Activated CD8-positive, alpha-beta T cell treated with anti-CD3 and anti-CD28 coated beads for 36 hours (primary cell): ENCODE measurements at regions not wholly inside any gene's neighbourhood (a gene's known extent, or its start where the extent isn't known, plus 50 kb on each side); places are given as distances from the start of the nearest gene placed in this dataset.

ENCODE experiments used
- ATAC-seq: fragments of 200-7000 bp; cut with Tn5 transposase; one replicate; pipeline ENCODE4 v1.10.0; 2021; ENCODE audit warnings: mild to moderate bottlenecking, moderate library complexity
- CTCF ChIA-PET: fragments of 350-600 bp; sonication (Branson Sonifier 250); formaldehyde crosslinking; loops from one replicate; lab custom pipeline; 2021; ENCODE audit warnings: antibody characterized with exemption; lab: Charles Lee
- POLR2A ChIA-PET: fragments of 350-600 bp; sonication (Branson Sonifier 250); formaldehyde crosslinking; loops from one replicate; lab custom pipeline; 2021; ENCODE audit warnings: antibody characterized with exemption; lab: Charles Lee
- DNase-seq: peaks from one replicate; pipeline ENCODE4 v3.0.0-alpha.2; 2020
- H3K27ac Mint-ChIP-seq: one replicate; pipeline ENCODE4 v1.8.0; 2021; ENCODE audit warnings: mild to moderate bottlenecking, mixed read lengths
- H3K27me3 Mint-ChIP-seq: one replicate; pipeline ENCODE4 v1.8.0; 2021; ENCODE audit warnings: mixed read lengths
- H3K36me3 Mint-ChIP-seq: one replicate; pipeline ENCODE4 v1.8.0; 2021; ENCODE audit warnings: low read depth, mixed read lengths
- H3K4me1 Mint-ChIP-seq: one replicate; pipeline ENCODE4 v1.8.0; 2021; ENCODE audit warnings: low read depth, mixed read lengths
- H3K4me3 Mint-ChIP-seq: one replicate; pipeline ENCODE4 v1.8.0; 2021; ENCODE audit warnings: mild to moderate bottlenecking, moderate library complexity, mixed read lengths
- H3K9me3 Mint-ChIP-seq: one replicate; pipeline ENCODE4 v1.8.0; 2021; ENCODE audit warnings: mixed read lengths
- intact Hi-C: fragments of 100-400 bp; cut with micrococcal nuclease; formaldehyde crosslinking; loops from one replicate; pipeline ENCODE4 v1.10.0; 2022
- TF ChIP-seq, protein P1 (sequence below): fragments of 200-600 bp; IDR thresholded peaks from one replicate; pipeline ENCODE4 v1.8.0; 2022; ENCODE audit warnings: antibody characterized with exemption, mild to moderate bottlenecking

DNA sequence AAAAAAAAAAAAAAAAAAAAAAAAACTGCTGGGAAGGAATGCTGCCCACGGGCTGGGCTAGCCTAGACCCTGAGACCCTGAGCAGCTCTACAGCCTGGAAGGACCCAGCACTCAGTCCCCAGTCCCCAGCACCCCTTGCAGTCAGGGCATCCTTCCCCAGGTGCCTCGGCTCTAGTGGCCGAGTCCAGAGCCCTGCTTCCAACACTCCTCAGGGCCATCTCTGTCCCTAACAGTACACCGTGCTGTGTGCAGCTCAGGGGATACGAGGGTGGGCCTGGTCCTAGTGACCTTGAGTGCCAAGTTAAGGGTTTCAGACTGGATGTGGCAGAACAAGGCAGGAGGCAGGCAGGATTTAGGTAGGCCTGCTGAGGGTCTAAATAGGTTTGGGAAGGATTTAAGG lies 50.2 kb upstream of the LRP8 start:
- CTCF ChIA-PET, result interaction anchor here (1.6 kb wide), 1 partner anchor 15 kb away, joined by 3 read pairs; no protein-coding TSS in a partner anchor
- no peak for ATAC-seq
- intact Hi-C loops, result no loop called here
- Mint-ChIP-seq H3K4me3 (no peak overlapping the region), H3K4me1 (no peaks in the 10 kb centered on the region), H3K36me3 (no peaks in the 10 kb centered on the region), H3K27ac (no peak overlapping the region), H3K27me3 (no peaks in the 10 kb centered on the region), H3K9me3 (no peaks in the 10 kb centered on the region)
- POLR2A ChIA-PET, result no interaction called here
- TF ChIP-seq, protein P1, sequence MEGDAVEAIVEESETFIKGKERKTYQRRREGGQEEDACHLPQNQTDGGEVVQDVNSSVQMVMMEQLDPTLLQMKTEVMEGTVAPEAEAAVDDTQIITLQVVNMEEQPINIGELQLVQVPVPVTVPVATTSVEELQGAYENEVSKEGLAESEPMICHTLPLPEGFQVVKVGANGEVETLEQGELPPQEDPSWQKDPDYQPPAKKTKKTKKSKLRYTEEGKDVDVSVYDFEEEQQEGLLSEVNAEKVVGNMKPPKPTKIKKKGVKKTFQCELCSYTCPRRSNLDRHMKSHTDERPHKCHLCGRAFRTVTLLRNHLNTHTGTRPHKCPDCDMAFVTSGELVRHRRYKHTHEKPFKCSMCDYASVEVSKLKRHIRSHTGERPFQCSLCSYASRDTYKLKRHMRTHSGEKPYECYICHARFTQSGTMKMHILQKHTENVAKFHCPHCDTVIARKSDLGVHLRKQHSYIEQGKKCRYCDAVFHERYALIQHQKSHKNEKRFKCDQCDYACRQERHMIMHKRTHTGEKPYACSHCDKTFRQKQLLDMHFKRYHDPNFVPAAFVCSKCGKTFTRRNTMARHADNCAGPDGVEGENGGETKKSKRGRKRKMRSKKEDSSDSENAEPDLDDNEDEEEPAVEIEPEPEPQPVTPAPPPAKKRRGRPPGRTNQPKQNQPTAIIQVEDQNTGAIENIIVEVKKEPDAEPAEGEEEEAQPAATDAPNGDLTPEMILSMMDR, result no peak
- DNase-seq, result no peak

DNA sequence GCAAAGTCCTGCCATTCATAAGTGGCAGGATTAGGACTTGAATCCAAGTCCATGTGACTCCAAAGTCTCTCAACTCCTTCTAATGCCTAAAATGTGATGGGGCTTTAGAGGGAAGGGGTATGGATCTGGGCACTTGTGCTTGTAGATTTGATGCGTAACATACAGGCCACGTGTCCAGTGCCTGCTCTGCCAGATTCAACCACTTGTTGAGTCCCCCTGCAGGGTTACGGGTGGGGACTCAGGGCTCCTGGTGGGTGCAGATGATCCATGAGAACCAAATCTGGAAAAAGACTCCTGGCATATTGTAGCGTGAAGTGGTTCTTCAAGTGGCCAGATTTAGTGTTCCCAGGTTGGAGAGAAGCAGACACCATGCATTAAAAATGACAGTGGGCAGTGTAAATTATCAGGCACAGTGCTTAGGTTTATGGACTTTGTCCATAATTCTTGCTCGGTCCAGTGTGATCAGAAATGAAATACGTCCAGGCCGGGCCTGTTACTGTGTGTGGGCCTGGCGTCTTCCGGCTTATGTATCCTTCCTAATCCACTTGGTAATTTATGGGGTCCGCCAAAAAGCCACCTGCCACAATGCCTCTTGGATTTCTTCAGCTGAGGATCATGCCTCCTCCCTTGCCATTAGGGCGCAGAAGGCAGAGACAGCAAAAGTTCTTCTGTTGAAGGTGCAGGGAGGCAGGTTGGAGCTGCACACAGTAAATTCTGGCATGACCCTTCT lies 51.2 kb upstream of the LRP8 start:
- H3K9me3 Mint-ChIP-seq, result no peaks in the 10 kb centered on the region
- H3K27ac Mint-ChIP-seq, result no peak overlapping the region
- DNase-seq (no peak), ATAC-seq (no peak)
- H3K36me3 Mint-ChIP-seq, result no peaks in the 10 kb centered on the region
- H3K27me3 Mint-ChIP-seq, result no peaks in the 10 kb centered on the region
- H3K4me3 Mint-ChIP-seq, result no peak overlapping the region
- POLR2A ChIA-PET, result interaction anchor here (0.9 kb wide), 1 partner anchor 22 kb away, joined by 3 read pairs; no protein-coding TSS in a partner anchor
- CTCF ChIA-PET, result interaction anchor here (1.0 to 1.6 kb wide), 2 partner anchors 14 to 100 kb away, joined by 3 read pairs; no protein-coding TSS in a partner anchor
- TF ChIP-seq, protein P1, result no peak
- intact Hi-C loops, result no loop called here
- H3K4me1 Mint-ChIP-seq, result no peaks in the 10 kb centered on the region

DNA sequence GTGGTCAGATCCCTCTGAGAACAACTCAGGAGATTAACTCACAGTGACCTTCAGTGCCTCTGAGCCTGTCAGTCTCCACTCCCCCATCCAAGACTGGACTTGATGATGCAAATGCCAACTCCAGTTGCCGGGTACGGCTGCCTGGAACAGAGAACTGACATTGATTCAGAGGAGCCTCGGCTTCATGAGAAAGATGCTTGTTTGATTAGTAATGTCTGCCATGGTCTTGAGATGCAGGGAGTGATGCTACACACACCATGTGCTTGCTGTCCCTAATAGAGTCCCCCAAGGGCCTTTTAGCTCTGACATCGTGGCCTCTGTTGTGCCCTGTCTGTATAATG lies 51.8 kb upstream of the LRP8 start:
- Mint-ChIP-seq H3K4me1 (no peaks in the 10 kb centered on the region), H3K4me3 (no peak overlapping the region), H3K27me3 (no peaks in the 10 kb centered on the region), H3K27ac (no peak overlapping the region), H3K36me3 (no peaks in the 10 kb centered on the region), H3K9me3 (no peaks in the 10 kb centered on the region)
- CTCF ChIA-PET, result interaction anchor here (1.0 kb wide), 1 partner anchor 101 kb away, joined by 3 read pairs; no protein-coding TSS in a partner anchor
- POLR2A ChIA-PET, result no interaction called here
- intact Hi-C loops, result no loop called here
- TF ChIP-seq, protein P1, result no peak
- DNase-seq (no peak), ATAC-seq (no peak)

DNA sequence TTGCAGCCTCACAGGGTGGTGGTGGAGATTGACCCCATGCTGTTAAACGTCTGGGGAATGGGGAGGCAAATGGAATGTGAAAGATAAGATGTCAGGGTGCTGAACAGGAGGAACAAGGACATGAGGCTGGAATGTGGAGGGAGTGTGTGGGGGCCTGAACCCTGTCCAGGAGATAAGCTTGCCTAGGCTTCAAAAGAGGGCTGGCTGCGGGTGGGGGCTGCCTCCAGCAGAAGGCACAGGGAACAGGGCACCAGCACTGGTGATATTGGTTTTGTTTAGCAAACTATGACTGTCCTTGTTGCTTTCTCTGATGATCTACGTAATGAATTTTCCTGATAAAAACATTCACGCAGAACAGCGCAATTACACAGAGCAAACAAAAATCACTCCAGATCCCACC lies 52.4 kb upstream of the LRP8 start:
- Mint-ChIP-seq H3K9me3 (no peaks in the 10 kb centered on the region), H3K4me1 (no peaks in the 10 kb centered on the region), H3K36me3 (no peaks in the 10 kb centered on the region), H3K4me3 (no peak overlapping the region), H3K27ac (no peak overlapping the region), H3K27me3 (no peaks in the 10 kb centered on the region)
- DNase-seq (no peak), ATAC-seq (no peak)
- TF ChIP-seq, protein P1, result no peak
- intact Hi-C loops, result no loop called here
- CTCF ChIA-PET, result interaction anchor here (1.3 kb wide), 1 partner anchor 102 kb away, joined by 3 read pairs; no protein-coding TSS in a partner anchor
- POLR2A ChIA-PET, result no interaction called here

DNA sequence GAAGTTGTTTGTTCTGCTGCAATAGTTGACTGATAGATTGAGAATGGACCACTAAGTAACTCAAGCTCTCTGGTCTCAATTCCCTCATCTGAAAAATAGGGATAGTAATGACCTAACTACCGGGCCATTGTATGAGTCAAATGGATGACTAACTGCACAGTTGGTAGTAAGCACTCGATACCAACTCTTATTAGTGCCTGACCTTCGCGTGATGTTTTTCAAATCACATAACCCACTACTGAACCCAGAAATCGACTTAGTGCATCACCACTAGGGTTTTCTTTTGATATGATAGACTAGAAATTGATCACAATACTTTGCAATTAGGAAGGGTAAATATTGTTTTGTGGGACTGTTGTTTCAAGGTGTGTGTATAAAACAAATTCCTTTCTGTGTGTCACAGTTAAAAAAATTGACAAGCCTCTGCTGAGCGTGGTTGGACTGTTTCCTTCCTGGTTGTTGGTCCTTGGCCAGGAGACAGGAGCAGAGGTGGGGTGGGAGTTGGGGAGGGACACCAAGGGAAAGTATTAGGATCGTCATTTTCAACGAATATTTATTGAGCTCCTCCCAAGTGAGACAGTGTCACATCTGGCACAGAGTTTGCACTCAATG lies 54.0 kb upstream of the LRP8 start:
- CTCF ChIA-PET, result interaction anchor here (1.3 kb wide), 1 partner anchor 104 kb away, joined by 3 read pairs; no protein-coding TSS in a partner anchor
- Mint-ChIP-seq H3K4me3 (no peak overlapping the region), H3K4me1 (no peaks in the 10 kb centered on the region), H3K9me3 (no peaks in the 10 kb centered on the region), H3K36me3 (no peaks in the 10 kb centered on the region), H3K27me3 (no peaks in the 10 kb centered on the region), H3K27ac (no peak overlapping the region)
- no peak for ATAC-seq
- TF ChIP-seq, protein P1, result no peak
- DNase-seq, result no peak
- POLR2A ChIA-PET, result interaction anchor here (1.0 kb wide), 1 partner anchor 9 kb away, joined by 3 read pairs; no protein-coding TSS in a partner anchor
- intact Hi-C loops, result no loop called here
